ENCODE measurements at regions not wholly inside any gene's neighbourhood (a gene's known extent, or its start where the extent isn't known, plus 50 kb on each side); places are given as distances from the start of the nearest gene placed in this dataset.

DNA sequence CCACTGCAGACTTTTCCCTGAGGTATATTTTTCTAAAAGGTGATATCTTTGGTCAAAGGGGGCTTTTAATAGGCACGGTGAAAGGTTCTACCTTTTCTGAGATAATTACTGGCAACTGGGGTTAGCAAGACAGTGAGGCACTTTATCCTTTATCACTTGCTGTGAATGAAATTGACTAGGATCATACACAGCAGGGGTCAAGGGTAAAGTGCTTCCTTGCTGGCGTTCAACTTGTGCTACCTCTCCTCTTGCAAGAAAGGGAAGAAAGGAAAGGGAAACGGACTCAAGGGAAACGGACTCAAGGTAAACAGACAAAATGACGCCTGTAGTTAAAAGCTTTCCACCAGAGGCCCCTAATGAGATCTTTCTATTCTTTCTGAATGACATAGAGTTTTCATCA, 78.6 kb upstream of the RAPGEF2 start:
- no peak for TF ChIP-seq POLR2AphosphoS5 (IDR thresholded peaks at IDR 0.05)
- TF ChIP-seq, protein P1, sequence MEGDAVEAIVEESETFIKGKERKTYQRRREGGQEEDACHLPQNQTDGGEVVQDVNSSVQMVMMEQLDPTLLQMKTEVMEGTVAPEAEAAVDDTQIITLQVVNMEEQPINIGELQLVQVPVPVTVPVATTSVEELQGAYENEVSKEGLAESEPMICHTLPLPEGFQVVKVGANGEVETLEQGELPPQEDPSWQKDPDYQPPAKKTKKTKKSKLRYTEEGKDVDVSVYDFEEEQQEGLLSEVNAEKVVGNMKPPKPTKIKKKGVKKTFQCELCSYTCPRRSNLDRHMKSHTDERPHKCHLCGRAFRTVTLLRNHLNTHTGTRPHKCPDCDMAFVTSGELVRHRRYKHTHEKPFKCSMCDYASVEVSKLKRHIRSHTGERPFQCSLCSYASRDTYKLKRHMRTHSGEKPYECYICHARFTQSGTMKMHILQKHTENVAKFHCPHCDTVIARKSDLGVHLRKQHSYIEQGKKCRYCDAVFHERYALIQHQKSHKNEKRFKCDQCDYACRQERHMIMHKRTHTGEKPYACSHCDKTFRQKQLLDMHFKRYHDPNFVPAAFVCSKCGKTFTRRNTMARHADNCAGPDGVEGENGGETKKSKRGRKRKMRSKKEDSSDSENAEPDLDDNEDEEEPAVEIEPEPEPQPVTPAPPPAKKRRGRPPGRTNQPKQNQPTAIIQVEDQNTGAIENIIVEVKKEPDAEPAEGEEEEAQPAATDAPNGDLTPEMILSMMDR (IDR thresholded peaks at IDR 0.05) = no peak
